ENCODE measurements at regions not wholly inside any gene's neighbourhood (a gene's known extent, or its start where the extent isn't known, plus 50 kb on each side); places are given as distances from the start of the nearest gene placed in this dataset.

DNA sequence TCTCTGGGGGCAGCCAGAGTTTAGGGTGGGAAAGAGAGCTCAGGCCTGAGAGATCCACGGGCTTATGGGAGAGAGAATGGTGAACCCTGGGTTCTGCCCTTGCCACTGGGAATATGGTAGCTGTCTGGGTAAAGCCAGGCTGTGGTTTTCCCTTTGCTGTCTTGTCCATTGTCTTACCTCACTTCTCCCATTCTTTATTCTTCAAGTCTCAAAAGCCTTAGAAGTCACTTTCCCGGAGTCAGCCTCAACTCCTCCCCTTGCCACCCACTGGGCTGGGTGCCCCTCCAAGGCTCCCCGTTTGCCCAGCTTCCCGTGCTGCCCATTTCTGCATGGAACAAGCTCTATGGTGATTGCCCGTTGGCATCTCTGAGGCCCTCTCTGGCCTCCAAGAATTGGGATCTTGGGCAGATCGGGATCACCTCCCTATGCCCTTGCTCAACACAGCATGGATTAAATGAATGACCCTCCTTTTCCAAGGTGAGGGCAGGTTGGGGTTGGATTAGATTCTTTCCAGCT is 228.2 kb downstream of the HAUS1 start:
- DNase-seq (no peak), ATAC-seq (no peak)
- intact Hi-C loops (cut with DNase I, micrococcal nuclease) = no loop called here

DNA sequence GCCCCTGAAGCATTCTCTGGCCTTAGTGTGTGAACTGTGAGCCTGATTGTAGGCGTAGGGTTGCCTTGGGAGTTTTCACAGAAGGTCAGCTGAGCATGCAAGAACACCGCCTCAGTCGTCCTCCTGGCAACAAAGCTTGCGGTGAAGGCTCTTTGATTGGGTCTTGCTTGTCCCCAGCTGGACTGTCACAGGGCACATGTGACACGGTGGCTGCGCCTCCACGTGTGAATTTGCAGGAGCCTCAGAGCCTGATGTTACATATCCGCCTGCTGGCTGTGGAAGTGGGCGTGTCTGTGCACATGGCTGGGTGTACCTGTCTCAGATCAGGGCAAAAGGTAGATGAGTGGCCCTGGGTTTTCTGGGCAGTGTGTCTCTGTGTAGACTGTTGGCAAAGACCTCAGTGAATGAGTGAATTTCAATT is 228.7 kb downstream of the HAUS1 start:
- intact Hi-C loops (cut with DNase I, micrococcal nuclease) = no loop called here
- DNase-seq (no peak), ATAC-seq (no peak)

DNA sequence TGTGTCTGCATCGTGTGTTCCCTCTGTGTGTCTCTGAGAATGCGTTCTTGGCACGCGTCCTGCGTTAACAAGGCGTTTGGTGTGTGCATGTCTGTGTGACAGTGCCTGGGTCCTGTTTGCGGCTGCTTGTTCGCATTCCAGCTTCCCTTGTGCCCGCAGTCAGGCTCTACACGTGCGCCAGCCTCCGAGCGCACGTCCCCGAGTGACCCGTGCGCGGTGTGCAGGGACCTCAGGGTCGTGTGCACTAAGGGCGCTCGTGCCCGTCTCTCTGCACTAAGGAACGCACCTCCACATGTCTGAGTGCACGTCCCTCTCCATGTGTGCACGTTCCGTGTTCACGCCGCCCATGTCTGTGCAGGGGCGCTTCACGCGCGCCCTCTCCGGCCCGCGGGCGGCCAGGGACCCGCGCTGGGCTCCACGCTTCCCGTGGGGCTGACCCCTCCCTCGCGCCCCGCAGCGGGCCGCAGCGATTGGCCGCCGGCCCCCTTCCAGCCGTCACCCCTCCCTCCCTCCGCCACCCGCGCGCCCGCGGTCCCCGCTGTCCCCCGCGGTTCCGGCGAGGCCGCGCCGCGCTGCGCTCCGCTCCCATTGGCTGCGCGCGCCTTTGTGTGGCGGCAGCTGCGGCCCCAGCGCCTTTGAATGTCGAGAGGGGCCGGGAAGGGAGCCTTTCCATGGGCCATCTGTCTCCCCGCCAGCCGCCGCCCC is 229.4 kb downstream of the HAUS1 start:
- DNase-seq (no peak), ATAC-seq (peak; percentile 21)
- intact Hi-C loops (cut with DNase I, micrococcal nuclease) = no loop called here

DNA sequence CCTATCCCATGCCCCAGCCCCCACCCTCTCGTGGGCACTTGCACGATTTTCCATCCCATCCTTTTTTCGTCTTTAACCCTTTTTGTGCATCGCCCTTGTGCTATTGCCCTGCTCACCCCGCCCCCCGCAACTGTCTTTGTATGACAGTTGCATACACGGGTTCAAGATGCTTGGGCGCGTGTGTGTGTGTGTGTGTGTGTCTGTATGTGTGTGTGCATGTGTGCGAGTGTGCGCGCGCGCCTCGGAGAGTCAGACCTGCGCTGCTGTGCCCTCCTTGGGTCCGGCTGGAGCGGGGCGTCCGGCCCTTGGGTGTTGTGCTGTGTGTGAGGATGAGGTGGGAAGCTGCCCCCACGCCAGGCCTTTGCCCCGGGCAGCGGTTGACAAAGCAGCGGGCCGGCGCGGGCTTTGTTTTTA is 230.7 kb downstream of the HAUS1 start:
- ATAC-seq = no peak
- DNase-seq = no peak

DNA sequence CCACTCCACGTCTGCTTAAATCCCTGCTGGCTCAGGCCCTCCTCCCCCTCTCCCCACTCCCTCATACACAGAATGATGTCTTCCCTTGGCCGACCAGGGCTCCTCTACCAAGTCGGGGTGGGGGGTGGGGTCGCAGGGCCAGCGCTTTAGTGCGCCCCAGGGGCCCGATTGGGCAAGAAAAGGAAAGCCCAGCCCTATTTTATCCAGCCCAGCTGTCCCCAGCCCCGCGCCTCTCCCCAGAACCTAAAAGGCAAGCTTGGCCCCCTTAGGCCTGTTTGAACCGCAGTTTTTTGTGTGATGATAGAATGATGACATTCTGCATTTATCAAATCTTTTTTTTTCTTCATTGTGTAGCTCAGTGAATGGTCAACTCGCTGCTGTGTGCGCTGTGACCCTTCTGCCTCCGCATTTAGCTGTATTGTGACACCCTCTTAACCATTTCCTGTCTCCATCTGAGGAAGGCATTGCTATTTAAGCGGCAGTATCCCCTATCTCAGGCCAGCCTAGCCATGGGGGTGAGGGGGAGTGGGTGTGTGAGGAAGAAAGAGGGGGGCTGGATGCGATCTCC is 231.4 kb downstream of the HAUS1 start:
- ATAC-seq = no peak
- DNase-seq = no peak
- intact Hi-C loops (cut with DNase I, micrococcal nuclease) = no loop called here

More for the DNA sequence above, 230.7 kb downstream of the HAUS1 start:
- intact Hi-C loops (cut with DNase I, micrococcal nuclease) = no loop called here

DNA sequence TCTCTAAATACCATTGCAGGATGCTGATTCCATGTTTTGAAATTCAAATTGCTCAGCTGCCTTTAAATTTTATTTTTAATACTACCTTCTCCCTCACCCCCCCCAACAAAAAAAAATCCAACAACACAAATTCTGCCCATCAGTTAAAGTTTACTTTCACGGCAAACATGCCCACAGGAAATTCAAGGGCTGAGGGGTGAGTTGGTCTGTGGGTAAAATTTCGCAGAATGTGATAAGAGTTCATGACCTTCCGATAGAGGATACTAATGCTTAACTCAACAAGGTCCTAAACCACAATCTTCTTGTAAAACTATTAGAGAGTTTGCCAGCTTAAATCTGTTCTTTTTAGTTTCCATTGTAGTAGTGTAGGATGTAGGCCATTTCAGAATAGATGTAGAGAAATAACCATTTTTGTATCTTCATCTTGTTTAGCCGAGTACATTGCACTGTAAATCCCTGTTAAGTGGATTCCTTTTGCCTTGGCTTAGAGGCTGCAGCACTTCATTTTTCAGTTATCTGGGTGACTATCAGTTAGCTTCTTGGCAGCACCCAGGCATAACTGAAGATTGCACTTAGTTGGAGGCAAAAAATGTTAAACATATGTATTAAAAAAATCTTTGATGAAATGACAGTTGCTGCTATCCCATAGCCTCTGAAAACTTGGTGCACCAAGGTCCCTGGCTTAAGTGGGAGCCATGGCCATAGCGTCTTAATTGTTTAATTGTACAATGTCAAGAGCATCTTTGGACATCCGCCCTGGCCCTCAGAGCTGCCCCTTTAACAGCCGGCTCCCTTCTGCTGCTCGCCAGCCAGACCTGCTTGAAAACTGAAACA is 232.3 kb downstream of the HAUS1 start:
- intact Hi-C loops (cut with DNase I, micrococcal nuclease) = no loop called here
- DNase-seq (no peak), ATAC-seq (no peak)

DNA sequence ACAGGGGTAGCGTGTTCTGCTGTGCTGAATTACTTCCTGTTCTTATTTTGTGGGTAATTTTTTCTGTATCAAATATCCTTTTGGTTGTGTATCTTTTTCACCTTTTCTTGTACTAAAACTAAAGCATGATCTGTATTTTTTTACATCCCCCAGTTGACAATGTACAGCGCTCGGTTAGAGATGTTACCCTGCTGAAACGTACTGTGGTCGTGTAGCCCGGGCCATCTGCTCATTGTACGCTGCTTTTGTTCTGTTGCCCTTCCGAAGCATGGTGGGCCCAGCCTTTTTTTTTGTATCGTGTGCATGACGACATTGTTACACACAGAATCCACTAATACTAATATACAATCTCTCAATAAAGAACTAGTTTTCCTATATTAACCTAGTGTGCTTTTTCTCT is 233.1 kb downstream of the HAUS1 start:
- DNase-seq (no peak), ATAC-seq (no peak)
- intact Hi-C loops (cut with DNase I, micrococcal nuclease) = no loop called here

DNA sequence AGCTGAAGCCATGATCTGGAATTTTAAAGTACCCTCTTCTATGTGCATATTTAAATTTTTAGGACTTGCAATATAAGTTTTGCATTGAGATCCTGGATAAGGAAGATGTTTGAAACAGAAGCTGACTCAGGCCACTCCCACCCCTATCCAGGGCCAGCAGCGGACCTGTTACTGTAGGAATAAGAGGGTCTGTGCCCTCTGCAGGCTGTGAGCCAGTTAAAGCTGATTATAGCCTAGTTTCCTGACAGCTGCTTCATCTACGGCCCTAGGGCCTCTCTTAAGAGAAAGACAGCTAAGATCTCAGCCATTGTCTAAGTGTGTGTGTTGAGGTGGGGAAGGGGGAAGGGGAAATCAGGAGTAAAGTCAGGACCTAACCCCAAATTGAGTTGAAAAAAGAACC is 234.0 kb downstream of the HAUS1 start:
- DNase-seq = no peak
- intact Hi-C loops (cut with DNase I, micrococcal nuclease) = no loop called here
- no peak for ATAC-seq

DNA sequence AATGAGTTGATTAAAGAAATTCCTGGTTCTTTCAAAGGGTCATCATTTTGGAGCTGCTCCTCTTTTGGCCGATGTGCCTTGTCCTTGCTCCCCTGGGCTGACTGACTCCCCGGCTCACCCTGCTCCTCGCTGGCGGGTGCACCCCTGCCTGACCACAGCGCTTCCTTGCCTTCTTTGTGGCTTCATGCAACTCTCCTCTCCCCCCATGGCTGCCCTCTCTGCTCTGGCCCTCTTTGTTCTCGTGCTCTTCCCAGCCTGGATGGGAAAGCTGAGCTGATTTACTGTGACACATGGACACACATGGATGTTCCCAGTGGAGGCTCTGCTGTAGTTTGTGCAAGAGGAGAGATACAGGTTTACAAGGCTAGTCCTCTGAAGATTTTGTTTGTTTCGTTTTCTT is 234.6 kb downstream of the HAUS1 start:
- ATAC-seq (no peak), DNase-seq (no peak)
- intact Hi-C loops (cut with DNase I, micrococcal nuclease) = no loop called here

DNA sequence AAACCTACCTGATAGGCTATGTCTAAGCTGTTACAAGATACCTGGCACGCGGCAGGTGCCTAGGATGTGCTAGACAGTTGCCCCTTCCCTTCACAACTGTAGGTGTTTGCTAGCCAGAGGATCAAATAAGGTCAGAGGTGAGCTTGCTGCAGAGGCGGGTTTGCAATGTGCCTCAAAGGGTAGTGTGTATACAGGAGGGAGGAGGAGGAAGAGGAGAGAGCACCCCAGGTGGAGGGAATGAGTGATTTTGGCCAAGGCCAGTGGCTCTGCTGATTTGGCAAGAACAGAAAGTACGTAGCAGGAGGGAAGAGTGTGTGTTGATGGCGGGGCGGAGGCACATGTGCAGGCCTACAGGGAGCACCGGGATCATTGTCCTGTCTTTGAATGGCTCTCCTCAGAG is 236.5 kb downstream of the HAUS1 start:
- DNase-seq (no peak), ATAC-seq (no peak)
- intact Hi-C loops (cut with DNase I, micrococcal nuclease) = no loop called here

DNA sequence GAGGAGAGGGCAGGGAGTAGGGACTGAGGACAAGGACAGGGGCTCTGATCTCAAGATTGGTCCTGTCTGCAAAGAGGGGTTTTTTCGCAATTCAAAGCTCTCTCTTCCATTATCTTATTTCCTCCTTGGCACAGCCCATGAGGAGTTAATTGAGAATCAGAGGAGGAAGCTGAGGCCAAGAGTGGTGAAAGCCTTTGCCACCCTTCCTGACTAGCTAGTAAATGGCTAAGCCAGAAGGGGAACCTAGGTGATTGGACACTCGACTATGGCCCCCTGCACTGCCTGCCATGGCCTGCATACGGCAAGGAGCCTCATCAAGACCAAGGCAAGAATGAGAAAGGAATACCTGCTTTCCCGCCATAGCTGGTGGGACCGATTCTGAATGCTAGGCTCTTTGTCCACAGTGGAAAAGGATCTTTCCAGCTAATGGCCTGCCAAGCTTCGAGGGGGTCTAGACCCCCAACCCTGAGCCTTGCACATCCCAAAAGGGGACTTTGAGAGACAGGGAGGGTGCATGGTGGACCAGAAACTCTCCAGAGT is 237.9 kb downstream of the HAUS1 start:
- ATAC-seq = no peak
- DNase-seq = no peak

DNA sequence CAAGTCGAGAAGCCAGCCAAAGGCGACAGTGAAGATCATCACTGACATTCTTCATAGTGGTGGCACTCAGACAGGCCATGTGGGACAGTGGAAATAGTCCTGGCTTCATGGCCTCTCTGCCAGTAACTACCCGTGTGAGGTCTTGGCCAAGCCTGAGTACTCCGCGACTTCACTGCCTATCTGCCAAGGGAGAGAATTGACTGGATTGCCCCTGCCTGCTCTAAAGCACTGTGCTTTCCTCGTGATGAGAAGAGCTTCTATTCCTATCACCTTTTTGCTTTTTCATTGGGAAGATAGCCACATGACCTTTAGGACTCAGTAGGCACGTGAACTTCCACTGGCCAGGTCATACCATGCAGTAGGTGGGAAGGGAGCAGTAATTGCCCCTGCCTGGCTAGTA is 239.3 kb downstream of the HAUS1 start:
- intact Hi-C loops (cut with DNase I, micrococcal nuclease) = no loop called here
- DNase-seq (no peak), ATAC-seq (no peak)

More for the DNA sequence above, 237.9 kb downstream of the HAUS1 start:
- intact Hi-C loops (cut with DNase I, micrococcal nuclease) = no loop called here

DNA sequence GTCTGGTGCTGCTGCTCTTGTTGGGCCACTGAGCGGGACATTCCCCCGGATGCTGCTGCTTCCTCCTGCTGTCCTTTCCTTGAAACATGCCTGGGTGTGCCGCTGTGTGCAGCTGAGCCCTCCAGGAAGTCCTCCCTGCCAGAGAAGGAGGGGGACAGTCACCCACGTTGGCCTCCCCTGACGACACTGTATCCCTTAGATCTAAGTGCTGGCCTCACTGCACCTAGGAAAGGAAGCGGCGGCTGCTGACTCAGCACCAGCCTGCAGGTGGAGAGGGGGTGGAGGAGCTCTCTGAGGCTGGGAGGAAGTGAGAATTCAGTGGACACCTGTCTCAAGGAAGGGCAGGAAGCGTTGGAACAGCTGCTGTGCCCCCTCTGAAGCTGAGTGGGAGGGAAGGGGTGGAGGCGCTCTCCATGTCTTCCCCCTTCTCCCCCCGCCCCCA is 239.8 kb downstream of the HAUS1 start:
- intact Hi-C loops (cut with DNase I, micrococcal nuclease) = no loop called here
- DNase-seq (peak; percentile 26 to 37), ATAC-seq (peak; percentile 67)

DNA sequence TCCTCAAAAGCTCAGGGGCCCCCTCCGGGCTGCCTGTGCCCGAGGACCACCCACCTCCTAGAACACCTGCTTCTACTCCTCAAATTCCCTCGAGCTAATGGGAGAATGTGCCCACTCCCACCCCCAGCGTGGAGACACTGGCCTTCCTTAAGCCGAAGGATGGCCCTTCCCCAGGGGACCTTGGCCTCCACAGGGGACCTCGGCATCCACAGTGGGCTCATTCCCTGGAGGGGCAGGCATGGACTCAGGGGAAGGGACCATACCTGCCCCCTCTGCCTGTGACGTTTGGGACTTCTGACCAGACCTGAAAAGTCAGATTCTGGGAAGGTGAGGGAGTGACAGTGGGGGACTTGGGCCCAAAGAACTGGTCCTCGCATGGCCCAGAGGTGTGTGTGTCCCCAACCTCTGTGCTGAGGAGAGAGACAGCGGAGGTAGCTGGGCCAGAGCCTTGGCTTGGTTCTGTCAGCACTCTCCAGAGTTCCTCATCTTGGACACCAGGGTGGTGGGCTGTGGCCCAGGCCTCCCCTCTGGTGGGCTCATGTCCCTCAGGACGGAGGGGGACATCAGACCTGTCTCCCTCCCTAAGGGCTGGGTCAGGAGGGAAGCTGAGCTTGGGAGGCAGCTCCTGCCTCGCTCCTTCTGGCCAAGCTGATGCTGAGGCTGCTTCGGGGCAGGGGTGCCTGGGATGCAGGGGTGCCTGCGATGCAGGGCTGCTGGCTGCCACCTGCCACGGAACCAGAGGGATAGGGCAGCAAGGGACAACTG is 240.4 kb downstream of the HAUS1 start:
- DNase-seq (no peak), ATAC-seq (no peak)
- intact Hi-C loops (cut with DNase I, micrococcal nuclease) = no loop called here

DNA sequence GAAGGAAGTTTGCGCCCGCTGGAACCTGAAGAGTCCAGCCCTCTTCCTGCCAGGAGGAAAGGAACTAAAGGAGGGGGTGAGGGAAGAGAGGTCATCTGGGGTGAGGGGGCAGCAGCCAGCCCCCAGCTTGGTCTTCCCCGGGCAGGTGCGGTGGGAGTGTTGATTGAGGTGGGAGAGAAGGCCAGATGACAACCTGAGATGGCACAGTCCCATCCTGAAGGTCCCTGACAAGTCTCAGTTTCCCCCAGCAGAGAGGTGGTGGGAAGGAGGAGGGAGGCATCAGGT is 240.9 kb downstream of the HAUS1 start:
- intact Hi-C loops (cut with DNase I, micrococcal nuclease) = no loop called here
- DNase-seq (no peak), ATAC-seq (no peak)

DNA sequence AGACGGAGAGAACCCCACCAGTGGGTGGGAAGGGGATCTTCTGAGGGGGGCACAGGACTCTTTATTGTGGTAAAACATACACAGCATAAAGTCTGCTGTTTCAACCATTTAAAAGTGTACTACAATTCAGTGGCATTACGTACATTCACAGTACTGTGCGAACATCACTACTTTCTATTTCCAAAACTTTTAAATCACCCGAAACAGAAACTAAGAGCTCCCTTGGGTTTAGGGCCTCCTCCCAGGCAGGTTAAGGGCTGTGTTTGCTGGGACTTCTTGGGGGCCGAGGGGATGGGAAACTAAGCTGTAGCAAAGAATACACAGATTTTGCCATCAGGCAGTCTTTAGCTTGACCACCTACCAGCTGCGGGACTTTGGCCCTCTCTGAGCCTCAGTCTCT is 242.0 kb downstream of the HAUS1 start:
- intact Hi-C loops (cut with DNase I, micrococcal nuclease) = no loop called here
- DNase-seq (no peak), ATAC-seq (no peak)

DNA sequence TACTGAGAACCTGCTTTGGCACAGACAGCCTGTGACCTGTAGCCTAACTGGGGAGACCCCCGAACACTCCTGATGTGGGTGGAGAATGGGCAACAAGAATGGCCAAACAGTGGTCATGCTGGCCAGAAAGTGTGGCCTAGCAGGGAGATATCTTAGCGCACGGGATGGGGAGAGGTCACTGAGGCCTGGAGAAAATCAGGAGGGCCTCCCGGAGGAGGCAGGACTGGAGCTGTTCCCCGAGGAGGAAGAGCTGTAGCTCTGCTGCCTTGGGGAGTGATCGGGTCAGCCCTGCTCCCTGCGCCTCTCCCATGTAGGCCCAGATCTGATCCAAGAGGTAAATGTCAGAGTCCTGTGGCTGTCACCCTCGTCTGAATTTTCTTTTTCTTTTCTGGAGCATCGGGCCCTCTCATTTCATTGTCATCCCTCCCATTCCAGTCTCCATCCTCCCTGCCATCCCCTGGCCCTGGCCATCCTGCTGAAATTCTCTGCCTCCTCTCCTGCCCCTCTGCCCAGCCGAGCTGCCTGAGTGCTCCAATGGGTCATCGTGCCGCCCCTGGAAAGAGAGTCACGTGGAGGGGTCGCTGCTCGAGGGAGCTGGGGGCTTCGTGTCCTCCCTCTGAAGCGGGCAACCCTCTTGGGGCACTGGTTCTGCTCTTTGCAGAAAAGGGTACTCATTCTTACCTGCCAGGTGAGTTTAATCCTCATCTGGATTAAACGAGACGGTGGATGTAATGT is 242.9 kb downstream of the HAUS1 start:
- intact Hi-C loops (cut with DNase I, micrococcal nuclease) = no loop called here
- ATAC-seq (no peak), DNase-seq (no peak)

DNA sequence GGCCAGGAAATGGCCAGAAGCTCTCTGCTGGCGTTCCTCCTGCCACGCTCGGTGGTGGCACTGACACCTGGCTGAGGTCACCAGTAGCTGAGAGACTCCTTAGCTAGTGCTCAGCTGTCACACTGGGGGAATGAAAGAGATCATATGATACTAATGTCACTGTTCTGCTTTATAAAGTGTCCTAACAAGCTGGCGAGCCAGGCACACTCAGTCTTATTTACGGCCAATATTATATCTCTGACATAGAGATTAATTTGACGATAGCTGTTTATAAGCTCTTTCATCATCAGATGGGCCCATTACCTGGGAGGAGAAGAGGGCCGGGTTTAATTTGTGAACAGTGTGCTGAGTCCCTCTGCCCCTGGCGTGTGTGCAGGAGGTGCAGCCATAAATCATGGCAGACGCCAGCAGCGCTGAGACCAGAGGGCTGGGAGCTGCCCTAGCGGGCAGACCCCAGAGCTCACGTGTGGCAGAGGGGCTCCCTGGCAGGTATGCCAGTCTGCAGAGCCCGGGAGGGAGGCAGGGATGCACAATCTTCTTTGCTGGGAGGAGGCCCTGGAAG is 246.5 kb downstream of the HAUS1 start:
- no peak for DNase-seq
- no peak for ATAC-seq
- intact Hi-C loops (cut with DNase I, micrococcal nuclease) = no loop called here
